SK-N-SH treated with all-trans-retinoic acid at 6 μM for 48 hours (cell line): ENCODE measurements at regions not wholly inside any gene's neighbourhood (a gene's known extent, or its start where the extent isn't known, plus 50 kb on each side); places are given as distances from the start of the nearest gene placed in this dataset.

ENCODE experiments used
- ATAC-seq: fragments of 200-7000 bp; cut with Tn5 transposase; 3 replicates; pipeline ENCODE4 v1.9.1; 2020; ENCODE audit warnings: mild to moderate bottlenecking, moderate library complexity
- ARNTL ChIP-seq: fragments of 450-650 bp; formaldehyde crosslinking; IDR thresholded peaks from 2 replicates; pipeline ENCODE4 v1.5.0; 2020; ENCODE audit warnings: low read depth, mild to moderate bottlenecking, moderate library complexity, borderline replicate concordance
- BACH2 ChIP-seq: fragments of 250-450 bp; sonication (Bioruptor Pico); IDR thresholded peaks from 2 replicates; pipeline ENCODE4 v1.9.0; 2021; ENCODE audit warnings: mild to moderate bottlenecking, borderline replicate concordance
- CSDC2 ChIP-seq: fragments of 250-450 bp; sonication (Bioruptor Pico); IDR thresholded peaks from 2 replicates; pipeline ENCODE4 v1.5.0; 2020; ENCODE audit warnings: mild to moderate bottlenecking, moderate library complexity
- ESRRG ChIP-seq: fragments of 250-450 bp; sonication (Bioruptor Pico); IDR thresholded peaks from 2 replicates; pipeline ENCODE4 v1.6.1; 2021; ENCODE audit warnings: mild to moderate bottlenecking
- GLIS3 ChIP-seq: fragments of 250-450 bp; sonication (Bioruptor Pico); IDR thresholded peaks from 2 replicates; pipeline ENCODE4 v1.5.0; 2020; ENCODE audit warnings: mild to moderate bottlenecking, moderate library complexity
- OSR1 ChIP-seq: fragments of 250-450 bp; sonication (Bioruptor Pico); IDR thresholded peaks from 2 replicates; pipeline ENCODE4 v1.8.0; 2022; ENCODE audit warnings: moderate library complexity, mild to moderate bottlenecking, inconsistent platforms
- PPARA ChIP-seq: fragments of 250-450 bp; sonication (Bioruptor Pico); IDR thresholded peaks from 2 replicates; pipeline ENCODE4 v1.5.0; 2020; ENCODE audit warnings: mild to moderate bottlenecking, borderline replicate concordance
- RARB ChIP-seq: fragments of 250-450 bp; sonication (Bioruptor Pico); IDR thresholded peaks from 2 replicates; pipeline ENCODE4 v1.8.0; 2021; ENCODE audit warnings: mild to moderate bottlenecking, moderate library complexity
- SNAI2 ChIP-seq: fragments of 250-450 bp; sonication (Bioruptor Pico); IDR thresholded peaks from 2 replicates; pipeline ENCODE4 v1.5.0; 2020; ENCODE audit warnings: mild to moderate bottlenecking, moderate library complexity
- TCF4 ChIP-seq: fragments of 250-450 bp; sonication (Bioruptor Pico); IDR thresholded peaks from 2 replicates; pipeline ENCODE4 v1.8.0; 2021; ENCODE audit warnings: mild to moderate bottlenecking, moderate library complexity, borderline replicate concordance
- TOX ChIP-seq: fragments of 250-450 bp; sonication (Bioruptor Pico); IDR thresholded peaks from 2 replicates; pipeline ENCODE4 v1.8.0; 2021; ENCODE audit warnings: mild to moderate bottlenecking, moderate library complexity, borderline replicate concordance
- ZC3H10 ChIP-seq: fragments of 250-450 bp; sonication (Bioruptor Pico); IDR thresholded peaks from 2 replicates; pipeline ENCODE4 v1.5.1; 2021; ENCODE audit warnings: mild to moderate bottlenecking, moderate library complexity
- ZFP3 ChIP-seq: fragments of 250-450 bp; sonication (Bioruptor Pico); IDR thresholded peaks from 2 replicates; pipeline ENCODE4 v1.5.0; 2020; ENCODE audit warnings: mild to moderate bottlenecking, moderate library complexity
- ZFP30 ChIP-seq: fragments of 450-650 bp; formaldehyde crosslinking; IDR thresholded peaks from 2 replicates; pipeline ENCODE4 v1.5.0; 2022; ENCODE audit warnings: mild to moderate bottlenecking, moderate library complexity
- ZNF565 ChIP-seq: fragments of 450-650 bp; formaldehyde crosslinking; conservative IDR thresholded peaks from 2 replicates; pipeline ENCODE4 v1.5.0; 2020; ENCODE audit warnings: low read depth, mild to moderate bottlenecking, moderate library complexity
- ZNF70 ChIP-seq: fragments of 450-650 bp; formaldehyde crosslinking; IDR thresholded peaks from 2 replicates; pipeline ENCODE4 v1.5.0; 2020; ENCODE audit warnings: mild to moderate bottlenecking, moderate library complexity
- ZNF8 ChIP-seq: fragments of 450-650 bp; formaldehyde crosslinking; IDR thresholded peaks from 2 replicates; pipeline ENCODE4 v1.5.0; 2020; ENCODE audit warnings: mild to moderate bottlenecking, moderate library complexity
- TF ChIP-seq, protein P1 (sequence below): fragments of 250-450 bp; sonication (Bioruptor Pico); IDR thresholded peaks from 2 replicates; pipeline ENCODE4 v1.5.1; 2021; ENCODE audit warnings: mild to moderate bottlenecking, moderate library complexity
- TF ChIP-seq, protein P2 (sequence below): fragments of 250-450 bp; sonication (Bioruptor Pico); IDR thresholded peaks from 2 replicates; pipeline ENCODE4 v1.8.0; 2020; ENCODE audit warnings: mild to moderate bottlenecking, moderate library complexity, borderline replicate concordance
- TF ChIP-seq, protein P3 (sequence below): fragments of 250-450 bp; sonication (Bioruptor Pico); IDR thresholded peaks from 2 replicates; pipeline ENCODE4 v1.8.0; 2021; ENCODE audit warnings: low read depth, mild to moderate bottlenecking, moderate library complexity, borderline replicate concordance
- TF ChIP-seq, protein P4 (sequence below): fragments of 250-450 bp; sonication (Bioruptor Pico); IDR thresholded peaks from 2 replicates; pipeline ENCODE4 v1.5.0; 2020; ENCODE audit warnings: mild to moderate bottlenecking, moderate library complexity
- TF ChIP-seq, protein P5 (sequence below): fragments of 250-450 bp; sonication (Bioruptor Pico); IDR thresholded peaks from 2 replicates; pipeline ENCODE4 v1.5.1; 2020; ENCODE audit warnings: low read depth, mild to moderate bottlenecking, moderate library complexity

DNA sequence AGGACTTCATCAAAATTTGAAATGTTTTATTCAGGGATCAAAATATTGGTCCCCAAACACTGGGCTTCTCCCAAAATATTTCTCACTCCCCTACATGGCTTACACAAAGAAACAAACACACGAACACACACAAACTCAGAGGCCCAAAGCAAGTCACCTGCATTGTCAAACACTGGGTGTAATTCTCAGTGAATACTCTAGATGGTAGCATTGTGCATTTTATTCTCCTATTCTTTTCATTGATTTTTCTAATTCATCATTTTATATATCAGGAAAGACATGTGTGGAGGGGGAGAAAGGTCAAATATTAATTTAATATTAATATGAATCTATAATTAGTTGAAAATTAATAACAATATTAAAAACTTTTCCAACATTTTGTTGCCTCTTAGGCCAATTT, 72.3 kb upstream of the TNMD start:
- no peak for TF ChIP-seq OSR1 (CRISPR knock-in tag)
- TF ChIP-seq ZC3H10 (CRISPR knock-in tag), result no peak
- no peak for TF ChIP-seq BACH2 (CRISPR knock-in tag)
- TF ChIP-seq ZNF8 (CRISPR knock-in tag), result no peak
- no peak for TF ChIP-seq ZFP3 (CRISPR knock-in tag)
- no peak for TF ChIP-seq TOX
- TF ChIP-seq, protein P1, sequence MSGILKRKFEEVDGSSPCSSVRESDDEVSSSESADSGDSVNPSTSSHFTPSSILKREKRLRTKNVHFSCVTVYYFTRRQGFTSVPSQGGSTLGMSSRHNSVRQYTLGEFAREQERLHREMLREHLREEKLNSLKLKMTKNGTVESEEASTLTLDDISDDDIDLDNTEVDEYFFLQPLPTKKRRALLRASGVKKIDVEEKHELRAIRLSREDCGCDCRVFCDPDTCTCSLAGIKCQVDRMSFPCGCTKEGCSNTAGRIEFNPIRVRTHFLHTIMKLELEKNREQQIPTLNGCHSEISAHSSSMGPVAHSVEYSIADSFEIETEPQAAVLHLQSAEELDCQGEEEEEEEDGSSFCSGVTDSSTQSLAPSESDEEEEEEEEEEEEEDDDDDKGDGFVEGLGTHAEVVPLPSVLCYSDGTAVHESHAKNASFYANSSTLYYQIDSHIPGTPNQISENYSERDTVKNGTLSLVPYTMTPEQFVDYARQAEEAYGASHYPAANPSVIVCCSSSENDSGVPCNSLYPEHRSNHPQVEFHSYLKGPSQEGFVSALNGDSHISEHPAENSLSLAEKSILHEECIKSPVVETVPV (CRISPR knock-in tag), result no peak
- TF ChIP-seq ZNF70 (CRISPR knock-in tag), result no peak
- TF ChIP-seq PPARA (CRISPR knock-in tag), result no peak
- no peak for TF ChIP-seq ZNF565 (CRISPR knock-in tag)
- no peak for TF ChIP-seq ESRRG (CRISPR knock-in tag)
- TF ChIP-seq, protein P2, sequence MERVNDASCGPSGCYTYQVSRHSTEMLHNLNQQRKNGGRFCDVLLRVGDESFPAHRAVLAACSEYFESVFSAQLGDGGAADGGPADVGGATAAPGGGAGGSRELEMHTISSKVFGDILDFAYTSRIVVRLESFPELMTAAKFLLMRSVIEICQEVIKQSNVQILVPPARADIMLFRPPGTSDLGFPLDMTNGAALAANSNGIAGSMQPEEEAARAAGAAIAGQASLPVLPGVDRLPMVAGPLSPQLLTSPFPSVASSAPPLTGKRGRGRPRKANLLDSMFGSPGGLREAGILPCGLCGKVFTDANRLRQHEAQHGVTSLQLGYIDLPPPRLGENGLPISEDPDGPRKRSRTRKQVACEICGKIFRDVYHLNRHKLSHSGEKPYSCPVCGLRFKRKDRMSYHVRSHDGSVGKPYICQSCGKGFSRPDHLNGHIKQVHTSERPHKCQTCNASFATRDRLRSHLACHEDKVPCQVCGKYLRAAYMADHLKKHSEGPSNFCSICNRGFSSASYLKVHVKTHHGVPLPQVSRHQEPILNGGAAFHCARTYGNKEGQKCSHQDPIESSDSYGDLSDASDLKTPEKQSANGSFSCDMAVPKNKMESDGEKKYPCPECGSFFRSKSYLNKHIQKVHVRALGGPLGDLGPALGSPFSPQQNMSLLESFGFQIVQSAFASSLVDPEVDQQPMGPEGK, result no peak
- TF ChIP-seq, protein P3, sequence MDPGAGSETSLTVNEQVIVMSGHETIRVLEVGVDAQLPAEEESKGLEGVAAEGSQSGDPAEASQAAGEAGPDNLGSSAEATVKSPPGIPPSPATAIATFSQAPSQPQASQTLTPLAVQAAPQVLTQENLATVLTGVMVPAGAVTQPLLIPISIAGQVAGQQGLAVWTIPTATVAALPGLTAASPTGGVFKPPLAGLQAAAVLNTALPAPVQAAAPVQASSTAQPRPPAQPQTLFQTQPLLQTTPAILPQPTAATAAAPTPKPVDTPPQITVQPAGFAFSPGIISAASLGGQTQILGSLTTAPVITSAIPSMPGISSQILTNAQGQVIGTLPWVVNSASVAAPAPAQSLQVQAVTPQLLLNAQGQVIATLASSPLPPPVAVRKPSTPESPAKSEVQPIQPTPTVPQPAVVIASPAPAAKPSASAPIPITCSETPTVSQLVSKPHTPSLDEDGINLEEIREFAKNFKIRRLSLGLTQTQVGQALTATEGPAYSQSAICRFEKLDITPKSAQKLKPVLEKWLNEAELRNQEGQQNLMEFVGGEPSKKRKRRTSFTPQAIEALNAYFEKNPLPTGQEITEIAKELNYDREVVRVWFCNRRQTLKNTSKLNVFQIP, result no peak
- TF ChIP-seq ARNTL (CRISPR knock-in tag), result no peak
- no peak for TF ChIP-seq GLIS3 (CRISPR knock-in tag)
- no peak for TF ChIP-seq CSDC2 (CRISPR knock-in tag)
- no peak for TF ChIP-seq SNAI2 (CRISPR knock-in tag)
- no peak for TF ChIP-seq ZFP30 (CRISPR knock-in tag)
- TF ChIP-seq TCF4, result no peak
- peak; percentile 45; the same call in 1 of the 3 replicates for ATAC-seq

DNA sequence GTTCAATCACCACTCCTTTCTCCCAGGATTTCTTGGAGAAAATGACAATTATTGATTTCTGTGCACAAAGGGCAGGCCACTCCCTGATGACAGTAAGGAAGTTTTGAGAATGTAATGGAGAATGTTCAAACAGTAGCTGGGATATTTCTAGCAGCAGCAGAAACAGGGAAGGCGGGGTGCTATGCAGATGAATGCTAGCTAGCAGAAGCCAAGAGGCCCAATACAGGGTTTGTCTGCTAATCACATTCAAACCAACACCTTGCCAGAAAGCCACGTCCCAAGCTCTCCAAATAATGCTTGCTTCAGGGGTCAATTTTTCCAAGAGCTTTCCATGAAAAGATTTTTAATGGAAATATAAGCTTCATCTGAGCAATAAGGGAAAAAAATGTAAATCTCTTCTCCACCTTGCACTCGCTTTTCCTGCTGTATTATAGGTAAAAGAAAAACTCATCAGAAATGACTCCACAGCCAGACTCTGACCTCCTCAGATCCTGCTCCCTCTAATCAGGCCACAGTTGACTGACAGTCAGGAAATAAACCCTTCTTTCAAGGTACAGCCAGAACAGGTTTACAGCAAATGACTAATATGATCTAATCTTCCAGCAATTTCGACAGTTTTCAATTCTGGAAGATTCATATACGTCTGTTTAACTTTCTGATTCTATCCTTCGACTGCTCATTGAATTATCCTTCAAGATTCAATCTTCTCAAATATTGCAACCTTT, 84.7 kb upstream of the PCDH19 start:
- ATAC-seq, result no peak
- TF ChIP-seq OSR1 (CRISPR knock-in tag) (no peak), ARNTL (CRISPR knock-in tag) (no peak), BACH2 (CRISPR knock-in tag) (no peak), RARB (no peak), GLIS3 (CRISPR knock-in tag) (no peak), CSDC2 (CRISPR knock-in tag) (no peak), ESRRG (CRISPR knock-in tag) (no peak), TCF4 (no peak), ZNF565 (CRISPR knock-in tag) (no peak), SNAI2 (CRISPR knock-in tag) (no peak), ZFP3 (CRISPR knock-in tag) (no peak), ZNF70 (CRISPR knock-in tag) (no peak)
- TF ChIP-seq, protein P4, sequence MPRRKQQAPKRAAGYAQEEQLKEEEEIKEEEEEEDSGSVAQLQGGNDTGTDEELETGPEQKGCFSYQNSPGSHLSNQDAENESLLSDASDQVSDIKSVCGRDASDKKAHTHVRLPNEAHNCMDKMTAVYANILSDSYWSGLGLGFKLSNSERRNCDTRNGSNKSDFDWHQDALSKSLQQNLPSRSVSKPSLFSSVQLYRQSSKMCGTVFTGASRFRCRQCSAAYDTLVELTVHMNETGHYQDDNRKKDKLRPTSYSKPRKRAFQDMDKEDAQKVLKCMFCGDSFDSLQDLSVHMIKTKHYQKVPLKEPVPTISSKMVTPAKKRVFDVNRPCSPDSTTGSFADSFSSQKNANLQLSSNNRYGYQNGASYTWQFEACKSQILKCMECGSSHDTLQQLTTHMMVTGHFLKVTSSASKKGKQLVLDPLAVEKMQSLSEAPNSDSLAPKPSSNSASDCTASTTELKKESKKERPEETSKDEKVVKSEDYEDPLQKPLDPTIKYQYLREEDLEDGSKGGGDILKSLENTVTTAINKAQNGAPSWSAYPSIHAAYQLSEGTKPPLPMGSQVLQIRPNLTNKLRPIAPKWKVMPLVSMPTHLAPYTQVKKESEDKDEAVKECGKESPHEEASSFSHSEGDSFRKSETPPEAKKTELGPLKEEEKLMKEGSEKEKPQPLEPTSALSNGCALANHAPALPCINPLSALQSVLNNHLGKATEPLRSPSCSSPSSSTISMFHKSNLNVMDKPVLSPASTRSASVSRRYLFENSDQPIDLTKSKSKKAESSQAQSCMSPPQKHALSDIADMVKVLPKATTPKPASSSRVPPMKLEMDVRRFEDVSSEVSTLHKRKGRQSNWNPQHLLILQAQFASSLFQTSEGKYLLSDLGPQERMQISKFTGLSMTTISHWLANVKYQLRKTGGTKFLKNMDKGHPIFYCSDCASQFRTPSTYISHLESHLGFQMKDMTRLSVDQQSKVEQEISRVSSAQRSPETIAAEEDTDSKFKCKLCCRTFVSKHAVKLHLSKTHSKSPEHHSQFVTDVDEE (CRISPR knock-in tag), result no peak
- TF ChIP-seq, protein P5, sequence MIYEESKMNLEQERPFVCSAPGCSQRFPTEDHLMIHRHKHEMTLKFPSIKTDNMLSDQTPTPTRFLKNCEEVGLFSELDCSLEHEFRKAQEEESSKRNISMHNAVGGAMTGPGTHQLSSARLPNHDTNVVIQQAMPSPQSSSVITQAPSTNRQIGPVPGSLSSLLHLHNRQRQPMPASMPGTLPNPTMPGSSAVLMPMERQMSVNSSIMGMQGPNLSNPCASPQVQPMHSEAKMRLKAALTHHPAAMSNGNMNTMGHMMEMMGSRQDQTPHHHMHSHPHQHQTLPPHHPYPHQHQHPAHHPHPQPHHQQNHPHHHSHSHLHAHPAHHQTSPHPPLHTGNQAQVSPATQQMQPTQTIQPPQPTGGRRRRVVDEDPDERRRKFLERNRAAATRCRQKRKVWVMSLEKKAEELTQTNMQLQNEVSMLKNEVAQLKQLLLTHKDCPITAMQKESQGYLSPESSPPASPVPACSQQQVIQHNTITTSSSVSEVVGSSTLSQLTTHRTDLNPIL (CRISPR knock-in tag), result no peak
